CD4-positive, alpha-beta T cell treated with Interleukin-2 at 100 ng/mL for 4 hours (primary cell): ENCODE measurements at regions not wholly inside any gene's neighbourhood (a gene's known extent, or its start where the extent isn't known, plus 50 kb on each side); places are given as distances from the start of the nearest gene placed in this dataset.

Experiments used
- DNase-seq: peaks from one replicate; pipeline ENCODE4 v3.0.0-alpha.2; 2020; ENCODE audit warnings: low spot score

DNA sequence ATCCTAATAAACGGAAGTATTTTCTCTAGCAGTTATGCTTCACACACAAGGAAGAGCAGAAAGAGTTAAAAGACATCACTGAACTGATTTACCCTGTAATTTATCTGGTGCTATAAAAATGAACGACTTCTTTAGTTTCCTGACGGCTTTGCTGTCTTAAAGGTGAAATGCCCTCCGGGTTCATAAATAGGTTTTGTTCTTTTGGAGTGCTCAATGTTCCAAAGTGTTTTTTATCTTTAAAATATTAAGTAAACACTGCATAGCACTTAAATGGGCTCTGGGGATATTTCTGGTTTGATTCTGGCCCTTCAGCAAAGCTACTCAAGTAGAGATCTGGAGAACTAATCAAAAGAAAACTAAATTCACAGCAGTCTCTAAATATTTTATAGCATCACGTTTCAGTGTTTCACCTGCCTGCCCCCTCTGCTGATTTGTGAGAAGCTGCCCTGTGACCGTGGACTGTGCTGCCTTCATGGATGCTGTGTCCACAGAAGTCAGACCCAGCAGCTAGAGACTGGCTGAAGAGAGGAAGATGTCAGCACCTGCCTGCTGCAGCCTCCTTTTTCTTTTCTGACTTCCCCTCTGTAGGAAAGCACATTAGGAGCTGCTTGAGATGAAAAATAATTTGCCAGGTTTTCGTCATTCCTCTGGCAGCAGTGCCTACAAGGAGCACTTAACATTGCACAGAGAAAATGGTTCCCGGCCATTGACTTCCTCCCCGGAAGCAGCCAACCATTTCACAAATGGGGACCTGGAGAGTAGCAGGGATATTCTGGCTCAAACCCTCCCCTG, 205.1 kb upstream of the FSCB start:
- DNase-seq, result no peak

DNA sequence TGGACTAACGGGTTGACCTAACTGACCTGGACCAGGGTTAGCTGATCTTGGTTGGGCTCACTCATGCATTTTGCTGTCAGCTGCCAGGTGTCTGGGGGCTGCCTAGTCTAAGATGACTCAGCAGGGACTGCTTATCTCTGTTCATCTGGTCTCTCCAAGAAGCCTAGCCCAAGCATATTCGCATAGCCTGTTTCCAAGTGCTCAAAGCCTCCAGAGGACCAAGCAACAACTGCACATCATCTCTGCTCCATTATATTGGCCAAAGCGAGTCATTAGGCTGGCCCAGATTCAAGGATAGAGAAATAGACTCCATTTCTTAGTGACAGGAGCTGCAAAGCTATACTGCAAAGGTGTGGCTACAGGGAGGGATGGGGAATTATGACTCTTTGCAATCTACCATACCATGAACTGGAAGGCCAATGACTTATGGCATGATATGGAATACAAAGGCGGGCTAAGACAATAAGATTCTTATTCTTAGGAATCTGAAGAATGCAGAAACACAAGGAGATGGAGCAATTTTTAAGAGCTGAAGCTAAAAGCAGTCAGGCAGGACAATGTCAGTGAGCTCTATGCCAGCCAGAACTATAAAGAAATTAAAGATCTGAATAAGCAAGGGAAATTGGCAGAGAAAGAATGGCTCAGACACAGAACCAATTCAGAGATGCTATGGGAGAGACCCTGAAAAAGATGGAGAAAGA, 194.6 kb upstream of the FSCB start:
- no peak for DNase-seq

DNA sequence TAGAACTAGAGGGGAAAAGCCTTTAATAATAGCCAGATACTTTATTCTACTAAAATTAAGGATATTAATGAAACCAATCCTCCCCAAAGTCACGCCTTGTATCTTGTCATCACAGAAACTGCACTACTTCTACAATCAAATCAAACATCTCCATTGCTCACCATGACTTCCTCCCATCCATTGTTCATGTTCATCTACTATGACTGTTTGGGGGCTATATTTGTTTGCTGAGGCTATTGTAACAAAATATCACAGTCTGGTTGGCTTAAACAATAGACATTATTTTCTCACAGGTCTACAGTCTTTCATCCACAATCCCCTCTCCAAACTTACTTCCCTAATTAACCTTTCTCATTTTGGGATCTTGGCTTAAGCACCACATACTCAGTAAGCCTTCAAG, 193.6 kb upstream of the FSCB start:
- no peak for DNase-seq

DNA sequence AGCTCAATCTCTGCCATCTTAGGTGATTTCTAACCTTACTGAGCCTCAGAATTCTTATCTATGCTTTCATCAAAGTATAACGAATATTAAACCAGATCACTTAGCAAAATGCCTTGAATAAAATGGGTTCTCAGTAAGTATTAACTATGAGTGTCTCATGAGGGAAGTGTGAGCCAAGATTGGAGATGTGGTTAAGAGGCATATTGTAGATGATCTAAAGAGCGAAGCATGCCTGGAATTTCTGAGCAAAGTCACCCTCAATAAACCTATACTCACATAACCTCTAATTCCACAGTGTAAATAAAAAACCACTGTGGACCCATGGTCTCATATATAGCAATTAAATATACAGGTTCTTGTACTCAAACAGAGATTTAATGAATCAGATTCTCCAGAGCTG, 193.1 kb upstream of the FSCB start:
- DNase-seq, result no peak

DNA sequence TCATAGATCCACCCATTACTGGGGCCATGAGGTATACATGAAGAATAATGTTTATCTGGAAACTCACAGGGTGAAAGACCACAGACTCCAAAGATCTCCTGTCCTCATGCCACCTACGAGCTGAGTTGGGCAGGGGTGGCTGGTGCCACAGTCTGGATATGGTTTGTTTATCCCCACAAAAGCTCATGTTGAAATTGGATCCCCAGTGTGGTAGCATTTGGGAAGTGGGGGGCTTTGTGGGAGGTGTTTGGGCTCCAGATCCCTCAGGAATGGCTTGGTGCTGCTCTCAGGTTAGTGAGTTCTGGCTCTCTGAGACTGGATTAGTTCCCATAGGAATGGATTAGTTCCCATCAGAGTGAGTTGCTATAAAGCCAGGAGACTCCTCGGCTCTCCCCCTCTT, 192.3 kb upstream of the FSCB start:
- no peak for DNase-seq

DNA sequence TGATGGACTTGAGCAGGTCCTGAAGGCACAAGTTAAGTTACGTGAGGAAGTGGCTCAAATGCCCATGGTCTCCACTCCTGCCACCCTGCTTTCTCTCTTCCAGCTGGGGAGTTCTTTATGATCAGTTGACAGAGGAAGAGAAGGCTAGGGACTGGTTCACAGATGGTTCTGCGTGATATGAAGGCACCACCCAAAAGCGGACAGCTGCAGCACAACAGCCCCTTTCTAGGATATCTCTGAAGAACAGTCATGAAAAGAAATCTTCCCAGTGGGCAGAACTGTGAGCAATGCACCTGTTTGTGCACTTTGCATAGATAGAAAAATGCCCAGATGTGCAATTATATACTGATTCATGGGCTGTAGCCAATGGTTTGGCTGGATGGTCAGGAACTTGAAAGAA, 162.4 kb upstream of the FSCB start:
- DNase-seq, result no peak

DNA sequence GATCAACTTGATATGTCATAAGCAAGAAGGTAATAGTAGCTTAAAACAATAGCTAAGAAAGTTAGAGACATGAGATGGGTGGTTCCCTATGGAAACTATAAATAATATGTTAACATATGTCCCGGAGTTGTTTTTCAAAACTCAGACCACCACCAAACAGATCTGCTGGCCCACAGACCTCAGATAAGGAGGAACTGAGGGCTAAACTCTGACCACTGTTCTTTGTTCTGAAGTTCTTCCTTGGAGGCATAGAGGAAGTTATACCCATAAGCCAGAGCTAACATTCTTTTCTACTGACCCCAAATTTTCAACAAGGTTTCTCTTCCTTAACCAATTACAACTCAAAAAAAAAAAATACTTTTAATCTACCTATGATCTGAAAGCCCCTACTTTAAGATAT, 156.1 kb upstream of the FSCB start:
- DNase-seq, result no peak

DNA sequence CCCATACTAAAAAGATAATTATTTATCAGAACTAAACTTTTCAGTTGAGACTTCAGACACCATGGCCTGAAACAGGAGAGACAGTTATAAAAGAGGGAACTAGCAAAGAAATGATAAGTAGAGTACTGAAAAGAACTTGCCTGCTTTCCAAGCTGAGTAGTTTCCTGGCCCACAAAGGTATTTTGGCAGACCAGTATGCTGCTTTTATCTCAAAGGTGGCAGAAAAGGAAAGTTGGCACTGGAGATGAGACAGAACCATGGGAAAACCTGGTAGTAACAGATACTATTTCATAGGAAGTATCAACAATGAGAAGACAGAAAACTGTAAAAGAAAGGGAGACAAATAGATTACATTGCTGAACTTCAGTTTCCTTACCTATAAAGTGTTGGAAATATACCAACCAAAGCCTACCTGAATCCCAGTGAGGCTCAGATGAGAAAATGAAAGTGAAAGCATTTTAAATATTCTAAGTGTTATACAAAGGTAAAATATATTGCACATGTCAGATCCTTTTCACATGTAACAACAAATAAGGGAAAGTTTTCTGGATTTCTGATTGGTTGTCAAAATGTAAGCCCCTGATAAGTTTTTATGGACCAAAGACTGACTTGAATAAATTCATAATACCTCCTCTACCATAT, 155.3 kb upstream of the FSCB start:
- DNase-seq, result no peak

DNA sequence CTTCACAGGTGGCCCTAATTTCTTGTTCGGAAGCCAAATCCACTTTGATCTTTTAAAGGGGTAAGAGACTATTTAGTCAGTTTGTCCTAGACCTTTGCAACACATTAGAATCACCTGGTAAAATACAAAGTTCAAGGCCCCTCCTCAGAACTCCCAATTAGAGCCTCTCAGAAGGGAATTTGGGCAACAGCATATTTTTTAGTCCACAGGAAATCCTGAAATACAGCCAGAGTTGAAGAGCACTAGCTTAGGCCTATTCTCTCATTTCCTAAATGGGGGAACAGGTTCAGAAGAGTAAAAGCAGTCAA, 151.3 kb upstream of the FSCB start:
- no peak for DNase-seq

DNA sequence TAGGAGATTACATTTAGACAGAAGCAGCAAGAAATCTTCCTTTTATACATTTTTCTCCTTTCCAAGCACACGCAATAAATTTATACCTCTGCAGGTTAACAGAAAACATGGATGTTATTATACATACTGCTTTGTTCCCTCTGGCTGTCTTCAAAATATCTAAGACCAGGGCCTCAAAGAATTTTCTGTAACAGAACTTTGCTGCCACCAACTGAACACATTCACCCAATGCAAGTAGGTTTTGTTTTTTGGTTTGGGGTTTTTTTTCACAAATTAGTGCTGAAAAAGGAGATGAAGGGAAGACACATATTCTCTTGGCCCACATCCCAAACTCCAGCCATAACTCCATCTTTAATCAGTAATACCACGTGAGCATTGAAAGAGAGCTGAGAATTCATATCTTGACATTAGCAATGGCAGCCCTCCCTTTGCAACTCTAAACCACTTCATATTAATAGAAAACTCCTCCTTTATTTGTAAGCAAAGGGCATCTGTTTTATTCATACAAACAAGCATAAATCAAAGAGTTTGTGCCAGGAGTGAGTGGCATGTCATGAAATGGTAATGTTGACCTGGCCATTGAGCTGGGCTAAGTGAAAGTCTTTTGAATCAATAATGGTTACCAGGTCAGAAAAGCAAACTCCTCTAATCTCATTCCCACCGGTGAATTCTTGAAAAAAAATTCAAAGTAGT, 150.8 kb upstream of the FSCB start:
- DNase-seq, result no peak

DNA sequence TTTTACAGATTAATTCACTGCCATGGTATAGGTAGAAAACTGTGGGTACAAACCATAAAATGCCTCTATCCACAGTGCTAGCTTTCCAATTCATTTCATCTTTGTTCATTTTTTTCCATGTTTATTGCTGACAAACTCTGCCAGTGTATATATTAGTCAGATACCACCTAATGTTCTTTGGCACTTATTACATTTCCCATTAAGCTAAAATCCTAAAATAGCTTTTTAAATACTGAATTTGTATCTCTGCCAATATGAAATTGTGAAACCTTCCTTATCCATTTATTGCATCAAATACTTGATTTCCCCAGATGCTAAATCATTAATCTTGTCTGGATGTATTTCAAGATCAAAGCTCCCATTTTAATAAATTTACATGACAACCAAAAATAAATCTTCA, 150.1 kb upstream of the FSCB start:
- no peak for DNase-seq

DNA sequence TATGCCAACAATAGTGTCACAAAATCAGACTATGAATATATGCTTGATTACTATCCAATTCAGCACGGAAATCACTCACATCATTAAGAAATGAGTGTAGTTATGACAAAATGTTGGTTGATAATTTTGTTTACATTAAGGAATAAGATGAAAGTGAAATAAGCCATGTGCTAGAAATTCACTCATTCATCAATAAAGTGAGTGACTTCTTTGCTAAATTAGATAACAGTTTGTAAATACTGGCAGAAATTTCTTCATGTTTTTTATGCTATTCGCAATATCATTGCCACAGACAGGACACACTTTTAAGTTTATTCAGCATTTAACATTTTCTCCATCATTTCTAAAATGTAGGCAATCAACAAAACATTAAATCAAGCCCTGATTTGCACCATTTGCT, 147.5 kb upstream of the FSCB start:
- DNase-seq, result no peak

DNA sequence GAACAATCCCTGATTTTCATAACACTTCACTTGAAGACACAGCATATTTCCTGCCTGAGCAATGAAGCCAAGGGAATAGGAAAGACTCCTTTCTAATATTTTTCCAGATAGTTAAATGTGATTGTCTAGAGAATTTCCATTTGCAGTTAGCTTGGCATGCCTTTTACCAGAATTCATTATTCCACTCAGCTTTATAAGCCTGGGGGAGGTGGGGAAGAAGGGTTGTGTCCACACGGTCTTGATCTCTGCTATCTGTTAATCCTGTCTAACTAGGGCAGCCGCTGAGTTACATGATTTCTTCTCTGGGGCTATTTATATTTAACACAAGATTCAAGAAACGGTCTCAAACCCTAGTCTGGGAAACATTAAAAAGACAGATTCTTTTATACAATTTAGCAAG, 146.6 kb upstream of the FSCB start:
- no peak for DNase-seq

DNA sequence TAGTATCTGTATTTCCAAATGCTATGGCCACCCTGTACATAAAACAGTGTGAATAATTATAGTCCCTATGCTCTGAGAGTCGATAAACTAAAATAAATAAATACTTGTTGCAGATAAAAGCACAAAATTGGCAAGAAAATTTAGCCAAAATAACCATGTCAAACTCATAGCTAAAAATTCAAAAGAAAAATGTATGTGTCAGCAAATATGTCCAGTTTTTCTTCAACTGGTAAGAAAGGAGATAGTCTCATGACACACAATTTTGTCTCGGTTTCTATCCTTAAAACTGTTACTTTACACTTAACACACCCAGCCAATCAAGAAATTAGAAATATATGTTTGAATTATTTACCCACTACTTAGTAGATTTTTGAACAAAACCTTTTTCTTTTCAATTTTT, 145.6 kb upstream of the FSCB start:
- DNase-seq, result no peak

DNA sequence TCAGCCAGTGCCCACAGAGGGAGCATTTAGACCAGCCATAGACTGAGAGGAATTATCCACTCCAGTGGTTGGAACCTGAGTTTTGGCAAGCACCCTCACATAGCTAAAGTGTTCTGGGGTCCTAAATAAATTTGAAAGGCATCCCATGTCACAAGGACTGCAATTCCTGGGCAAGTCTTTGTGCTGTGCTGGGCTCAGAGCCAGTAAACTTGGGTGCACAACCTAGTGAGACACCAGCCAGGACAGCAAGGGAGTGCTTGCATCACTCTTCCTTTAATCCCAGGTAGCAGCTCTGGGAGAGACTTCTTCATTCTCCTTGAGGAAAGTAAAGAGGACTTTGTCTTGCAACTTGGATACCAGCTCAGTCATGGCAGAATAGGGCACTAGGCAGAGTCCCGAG, 142.0 kb upstream of the FSCB start:
- no peak for DNase-seq

DNA sequence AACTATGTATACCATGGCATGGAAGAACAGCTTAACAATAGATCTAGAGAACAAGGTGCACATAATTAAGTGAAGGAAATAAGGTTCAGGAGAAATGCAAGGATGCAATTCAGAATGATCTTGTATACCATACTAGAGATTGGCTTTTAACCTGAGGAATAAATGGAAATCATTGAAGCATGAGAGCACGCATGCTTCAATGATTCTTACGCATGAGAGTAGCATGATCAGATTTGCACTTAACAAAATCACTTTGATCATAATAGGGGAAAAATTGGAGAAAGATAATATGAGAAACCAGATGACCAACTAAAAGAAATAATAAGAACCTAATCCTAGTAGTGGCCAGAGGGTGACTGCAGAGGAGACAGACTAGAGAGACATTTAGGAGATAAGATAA, 133.3 kb upstream of the FSCB start:
- no peak for DNase-seq

DNA sequence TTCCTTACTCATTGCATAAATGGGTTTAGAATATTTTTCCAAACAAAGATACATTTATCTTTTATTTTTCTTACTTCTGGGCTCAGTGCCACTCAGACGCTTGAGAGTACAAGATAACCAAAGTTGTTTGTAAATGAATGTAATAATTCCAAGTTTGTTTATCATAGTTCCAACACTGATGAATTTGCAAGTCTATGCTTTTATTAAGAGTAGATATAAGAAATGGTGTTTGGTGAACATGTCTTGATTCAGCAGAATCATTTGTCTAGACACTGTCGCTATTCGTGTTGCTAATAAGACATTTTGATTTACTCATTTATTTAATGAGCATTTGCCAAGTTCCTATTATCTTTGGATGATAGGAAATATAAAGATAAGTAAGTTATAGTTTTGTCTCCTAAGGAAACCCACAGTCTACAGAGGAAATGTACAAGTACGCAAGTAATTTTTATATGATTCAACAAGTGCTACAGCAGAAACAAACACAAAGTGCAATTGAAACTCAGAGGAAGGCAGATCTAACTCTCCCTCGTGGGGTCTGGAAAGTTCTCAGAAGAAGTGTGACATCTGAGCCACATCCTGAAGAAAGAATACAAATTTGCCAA, 132.8 kb upstream of the FSCB start:
- no peak for DNase-seq

DNA sequence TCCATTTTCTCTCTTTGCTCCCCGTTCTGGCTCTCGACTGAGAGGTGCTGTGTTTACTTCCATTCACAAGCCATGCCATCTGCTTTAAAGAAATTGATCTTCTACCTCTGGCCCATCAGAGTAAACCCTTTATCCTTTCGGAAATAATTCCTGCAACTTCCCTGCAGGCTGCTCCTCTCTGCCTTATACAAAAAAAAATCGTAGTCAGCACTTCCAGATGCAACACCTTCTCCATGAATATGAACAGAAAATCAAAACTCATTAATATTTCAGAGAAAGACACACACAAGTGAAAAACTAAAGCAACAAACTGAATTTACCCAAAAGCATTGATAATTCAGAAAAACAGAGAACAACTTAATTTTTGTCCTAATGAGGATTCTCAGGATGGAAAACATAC, 127.6 kb upstream of the FSCB start:
- DNase-seq, result no peak

DNA sequence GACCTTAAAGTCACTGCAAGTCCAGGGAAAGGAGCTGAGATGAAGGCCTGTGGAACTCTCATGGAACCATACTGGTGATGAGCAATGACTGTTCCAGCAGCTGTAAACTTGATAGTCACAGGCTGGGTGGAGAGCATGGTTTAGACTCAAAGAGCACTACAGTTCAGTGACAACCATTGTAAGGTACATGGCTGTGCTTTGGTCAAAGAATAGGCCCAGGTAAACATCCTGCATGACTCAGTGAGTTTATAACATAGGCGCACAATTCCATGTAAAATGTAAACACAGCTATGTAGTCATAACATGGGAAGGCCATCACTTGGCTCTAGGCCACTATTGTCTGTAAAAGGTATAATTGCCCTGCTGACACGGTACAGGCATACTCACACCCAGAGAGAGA, 119.3 kb upstream of the FSCB start:
- DNase-seq, result no peak

DNA sequence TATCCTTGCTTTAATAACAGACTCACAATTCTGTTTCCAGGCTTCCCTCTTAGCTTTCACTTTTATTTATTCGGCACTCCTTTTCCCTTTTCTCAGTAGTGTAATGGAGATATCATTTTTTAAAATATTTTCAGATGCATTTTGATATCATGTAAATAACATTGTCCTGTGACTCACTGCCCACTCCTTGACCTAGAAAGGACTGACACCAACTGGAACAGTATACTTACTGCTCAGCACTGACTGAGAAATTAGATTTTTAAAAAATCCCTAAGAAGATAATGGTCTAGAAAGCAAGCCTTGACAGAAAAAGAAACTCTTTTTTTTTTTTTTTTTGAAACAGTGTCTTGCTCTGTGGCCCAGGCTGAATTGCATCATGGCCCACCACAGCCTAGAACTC, 118.0 kb upstream of the FSCB start:
- no peak for DNase-seq

DNA sequence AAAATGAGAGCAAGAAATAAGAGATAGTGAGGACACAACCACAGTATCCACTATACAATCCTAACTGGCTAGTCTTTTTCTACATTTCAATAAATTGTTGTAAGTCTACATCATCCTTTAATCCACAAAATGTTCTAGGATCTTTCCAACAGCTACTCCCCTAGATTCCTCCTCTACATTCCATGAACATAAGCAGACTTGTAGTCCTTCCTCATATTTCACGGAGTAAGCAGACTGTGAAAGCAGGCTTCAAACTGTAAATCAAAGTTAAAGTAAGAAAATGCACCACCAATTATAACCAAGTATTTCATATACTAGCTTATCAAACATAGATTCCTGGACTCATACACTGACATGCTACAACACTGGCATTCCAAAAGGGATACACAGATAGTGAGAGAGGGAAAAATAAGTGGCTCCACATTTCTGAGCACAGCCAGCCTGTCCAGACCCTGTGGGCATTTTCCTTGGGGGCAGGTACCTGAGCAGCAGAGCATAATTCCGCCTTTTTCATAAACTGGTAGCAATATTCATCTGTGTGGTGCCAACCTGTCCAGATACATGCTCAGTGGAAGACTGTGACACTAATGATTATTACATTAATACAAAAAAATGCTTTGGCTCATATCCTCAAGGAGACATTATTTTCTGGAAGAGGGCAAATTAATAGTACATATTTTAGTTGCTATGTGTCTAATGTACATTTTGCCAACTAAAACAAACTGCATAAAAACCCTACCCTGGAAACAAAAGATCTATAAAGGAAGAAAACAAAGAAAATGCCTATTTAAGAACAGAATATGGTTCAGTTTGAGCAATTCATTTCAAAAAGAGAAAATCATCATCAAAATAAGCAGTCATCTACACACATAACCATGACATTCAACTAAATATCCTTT, 113.3 kb upstream of the FSCB start:
- DNase-seq, result no peak

DNA sequence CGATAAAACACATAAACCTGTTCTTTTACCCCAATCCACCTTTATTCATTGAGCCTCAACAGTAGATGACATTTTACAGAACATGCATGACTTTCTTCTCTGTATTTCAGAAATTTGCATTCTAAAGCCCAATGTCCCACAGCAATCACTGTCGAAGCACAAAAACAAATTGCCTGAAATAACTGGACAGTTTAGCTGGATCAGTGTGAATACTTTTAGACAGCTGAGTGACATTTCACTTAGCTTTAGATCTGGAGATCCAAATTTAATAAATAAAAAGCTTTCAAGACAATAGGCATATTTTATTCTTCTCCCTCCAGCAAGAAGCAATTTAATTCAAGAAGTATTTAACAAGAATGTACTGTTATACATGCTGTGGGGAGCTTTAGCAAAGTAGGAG, 109.1 kb upstream of the FSCB start:
- DNase-seq, result no peak
